AG04450 (cell line): ENCODE measurements at regions not wholly inside any gene's neighbourhood (a gene's known extent, or its start where the extent isn't known, plus 50 kb on each side); places are given as distances from the start of the nearest gene placed in this dataset.
A peak's percentile ranks its signal among the peaks of the same experiment; 100 is the strongest.

Source experiments
- CTCF ChIA-PET: fragments of 300-600, 350-600 bp; formaldehyde crosslinking; extraction: SDS; loops from one replicate; lab custom pipeline; 2022; ENCODE audit warnings: antibody characterized with exemption, inconsistent platforms; lab: Charles Lee
- POLR2A ChIA-PET: fragments of 350-600 bp; formaldehyde crosslinking; extraction: SDS; loops from one replicate; lab custom pipeline; 2021; ENCODE audit warnings: antibody characterized with exemption, inconsistent platforms; lab: Yijun Ruan, JAX
- DNase-seq: peaks from one replicate; pipeline ENCODE4 v3.0.0-alpha.2; 2011; ENCODE audit warnings: low read depth, low spot score
- H3K27ac ChIP-seq: one replicate; pipeline ENCODE4 v1.5.1; 2012; ENCODE audit warnings: low read depth, low read length, control low read depth
- H3K27me3 ChIP-seq: one replicate; pipeline ENCODE4 v1.6.0; 2012; ENCODE audit warnings: low read length; ENCODE audit not compliant: control insufficient read depth, insufficient read depth
- H3K4me3 ChIP-seq: 2 replicates; pipeline ENCODE4 v1.5.1; 2011; ENCODE audit warnings: mild to moderate bottlenecking, low read depth, low read length, control low read depth
- H3K9me3 ChIP-seq: 2 replicates; pipeline ENCODE4 v1.5.1; 2012; ENCODE audit warnings: low read length; ENCODE audit not compliant: control insufficient read depth, insufficient read depth
- TF ChIP-seq, protein P1 (sequence below): IDR thresholded peaks from 2 replicates; pipeline ENCODE4 v1.5.1; 2011; ENCODE audit warnings: low read depth, low read length, control low read depth, inconsistent platforms

DNA sequence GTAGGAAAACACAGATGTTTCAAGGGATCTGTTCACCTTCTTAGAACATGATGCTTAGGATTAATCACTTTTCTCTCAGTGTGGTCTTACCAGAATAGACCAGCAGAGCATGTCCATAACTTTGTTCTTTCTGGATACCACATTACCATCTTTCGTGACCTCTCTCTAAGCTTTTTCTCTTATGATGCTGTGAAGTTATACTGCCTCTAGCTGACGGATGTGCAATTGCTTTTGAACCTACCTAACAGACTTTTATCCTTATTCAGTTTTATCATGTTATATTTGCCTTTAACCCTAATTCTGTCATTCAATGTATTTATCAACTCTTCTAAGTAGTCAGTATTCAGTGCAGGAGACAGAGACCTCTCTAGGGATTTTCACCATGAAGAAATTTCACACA lies 246.7 kb downstream of the DACT1 start:
- Histone ChIP-seq H3K27ac (no peak overlapping the region), H3K9me3 (no peaks in the 10 kb centered on the region), H3K27me3 (no peaks in the 10 kb centered on the region), H3K4me3 (no peak overlapping the region)
- TF ChIP-seq, protein P1, sequence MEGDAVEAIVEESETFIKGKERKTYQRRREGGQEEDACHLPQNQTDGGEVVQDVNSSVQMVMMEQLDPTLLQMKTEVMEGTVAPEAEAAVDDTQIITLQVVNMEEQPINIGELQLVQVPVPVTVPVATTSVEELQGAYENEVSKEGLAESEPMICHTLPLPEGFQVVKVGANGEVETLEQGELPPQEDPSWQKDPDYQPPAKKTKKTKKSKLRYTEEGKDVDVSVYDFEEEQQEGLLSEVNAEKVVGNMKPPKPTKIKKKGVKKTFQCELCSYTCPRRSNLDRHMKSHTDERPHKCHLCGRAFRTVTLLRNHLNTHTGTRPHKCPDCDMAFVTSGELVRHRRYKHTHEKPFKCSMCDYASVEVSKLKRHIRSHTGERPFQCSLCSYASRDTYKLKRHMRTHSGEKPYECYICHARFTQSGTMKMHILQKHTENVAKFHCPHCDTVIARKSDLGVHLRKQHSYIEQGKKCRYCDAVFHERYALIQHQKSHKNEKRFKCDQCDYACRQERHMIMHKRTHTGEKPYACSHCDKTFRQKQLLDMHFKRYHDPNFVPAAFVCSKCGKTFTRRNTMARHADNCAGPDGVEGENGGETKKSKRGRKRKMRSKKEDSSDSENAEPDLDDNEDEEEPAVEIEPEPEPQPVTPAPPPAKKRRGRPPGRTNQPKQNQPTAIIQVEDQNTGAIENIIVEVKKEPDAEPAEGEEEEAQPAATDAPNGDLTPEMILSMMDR = peak; percentile 24; the same call in 1 of the 2 replicates
- CTCF ChIA-PET = no interaction called here
- POLR2A ChIA-PET = no interaction called here
- DNase-seq = no peak

DNA sequence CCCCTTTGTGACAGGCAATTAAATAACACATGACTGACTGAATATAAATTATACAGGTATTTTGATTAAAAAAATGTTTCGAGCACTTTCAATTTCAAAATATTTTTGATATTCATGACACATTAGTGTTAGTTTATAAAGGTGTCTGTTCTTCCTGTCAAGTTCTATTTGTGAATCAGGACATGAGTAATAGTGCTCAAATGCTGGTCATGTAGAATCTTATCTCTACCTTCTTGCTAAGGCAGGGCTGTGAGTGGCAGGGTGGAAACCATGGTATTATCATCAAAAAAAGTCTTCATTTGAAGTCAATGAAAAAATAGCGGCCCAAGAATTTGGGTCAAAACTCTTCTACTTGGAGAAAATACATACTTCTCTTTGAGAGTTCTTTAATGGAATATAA lies 250.2 kb downstream of the DACT1 start:
- CTCF ChIA-PET = interaction anchor here (0.7 to 1.3 kb wide), 2 partner anchors 133 to 140 kb away, joined by 3 read pairs; no protein-coding TSS in a partner anchor
- Histone ChIP-seq H3K27ac (no peak overlapping the region), H3K4me3 (no peak overlapping the region), H3K9me3 (no peaks in the 10 kb centered on the region), H3K27me3 (no peaks in the 10 kb centered on the region)
- DNase-seq = no peak
- TF ChIP-seq, protein P1 = no peak
- POLR2A ChIA-PET = no interaction called here

DNA sequence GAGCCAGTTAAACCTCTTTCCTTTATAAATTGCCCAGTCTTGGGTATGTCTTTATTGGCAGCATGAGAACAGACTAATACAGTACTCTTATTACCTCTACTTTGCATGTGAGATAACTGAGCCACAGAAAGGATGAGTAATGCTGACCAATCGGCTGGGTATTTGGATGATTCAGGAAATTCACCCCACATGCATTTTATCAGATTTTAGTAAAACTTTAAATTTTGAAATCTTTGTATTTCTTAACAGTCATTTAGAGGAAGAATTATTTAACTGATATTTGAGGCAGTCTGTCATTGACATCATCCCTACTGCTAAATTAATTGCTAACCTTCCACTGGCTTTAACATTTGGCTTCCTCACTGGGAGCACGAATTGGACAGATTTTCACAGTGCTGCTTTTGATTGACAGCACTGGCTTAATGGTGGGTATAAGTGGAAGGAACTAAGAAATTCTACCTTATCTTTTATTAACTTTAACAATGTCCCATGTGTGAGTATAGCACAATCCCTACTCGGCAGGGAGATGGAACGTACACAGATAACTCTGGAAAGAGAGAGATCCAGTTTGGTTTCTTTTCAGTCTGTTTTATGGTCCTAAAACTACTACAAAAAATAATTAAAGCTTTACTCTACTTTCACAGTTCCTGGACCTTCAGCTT lies 261.0 kb downstream of the DACT1 start:
- POLR2A ChIA-PET = interaction anchor here (1.2 kb wide), 2 partner anchors 16 to 167 kb away, joined by 3 to 4 read pairs; no protein-coding TSS in a partner anchor
- H3K27ac ChIP-seq = peak overlapping the region; percentile 57
- CTCF ChIA-PET = no interaction called here
- TF ChIP-seq, protein P1 = no peak
- DNase-seq = peak; percentile 71
- H3K4me3 ChIP-seq = no peak overlapping the region
- peaks cover 6% of the 10 kb centered on the region for H3K9me3 ChIP-seq
- H3K27me3 ChIP-seq = no peaks in the 10 kb centered on the region

DNA sequence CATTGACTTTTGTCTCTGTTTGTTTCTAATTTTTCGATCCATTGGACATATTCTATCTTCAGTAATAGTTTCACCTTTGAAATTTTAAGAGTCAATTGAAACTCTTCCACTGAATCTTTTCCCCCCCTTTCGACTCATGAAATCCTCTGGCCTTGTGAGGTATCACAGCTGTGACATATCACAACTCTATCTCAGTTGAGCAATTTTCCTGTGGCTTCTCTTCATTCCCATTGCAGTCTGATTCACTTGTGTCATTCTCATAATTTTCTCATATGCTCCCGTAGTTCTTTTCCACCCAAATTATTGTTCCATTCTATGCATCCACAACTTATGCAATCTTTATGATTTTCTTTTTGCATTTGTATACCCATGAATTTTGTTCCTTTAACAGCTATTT lies 261.6 kb downstream of the DACT1 start:
- H3K27me3 ChIP-seq = no peaks in the 10 kb centered on the region
- no peak overlapping the region for H3K27ac ChIP-seq
- H3K4me3 ChIP-seq = no peak overlapping the region
- CTCF ChIA-PET = no interaction called here
- peaks cover 6% of the 10 kb centered on the region for H3K9me3 ChIP-seq
- TF ChIP-seq, protein P1 = no peak
- POLR2A ChIA-PET = interaction anchor here (1.2 kb wide), 2 partner anchors 16 to 168 kb away, joined by 3 to 4 read pairs; no protein-coding TSS in a partner anchor
- DNase-seq = peak; percentile 50

DNA sequence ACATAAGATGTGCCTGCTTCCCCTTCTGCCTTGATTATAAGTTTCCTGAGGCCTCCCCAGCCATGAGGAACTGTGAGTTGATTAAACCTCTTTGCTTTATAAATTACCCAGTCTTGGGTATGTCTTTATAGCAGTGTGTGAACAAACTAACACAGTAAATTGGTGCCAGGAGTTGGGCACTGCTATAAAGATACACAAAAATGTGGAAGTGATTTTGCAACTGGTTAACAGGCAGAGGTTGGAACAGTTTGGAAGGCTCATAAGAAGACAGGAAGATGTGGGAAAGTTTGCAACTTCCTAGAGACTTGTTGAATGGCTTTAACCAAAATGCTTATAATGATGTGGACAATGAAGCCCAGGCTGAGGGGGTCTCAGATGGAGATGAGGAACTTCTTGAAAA lies 264.1 kb downstream of the DACT1 start:
- no peak for DNase-seq
- Histone ChIP-seq H3K27me3 (no peaks in the 10 kb centered on the region), H3K27ac (no peak overlapping the region), H3K4me3 (no peak overlapping the region), H3K9me3 (peaks cover 6% of the 10 kb centered on the region)
- TF ChIP-seq, protein P1 = no peak
- ChIA-PET CTCF (no interaction called here), POLR2A (no interaction called here)
